HepG2 (cell line): ENCODE measurements at regions not wholly inside any gene's neighbourhood (a gene's known extent, or its start where the extent isn't known, plus 50 kb on each side); places are given as distances from the start of the nearest gene placed in this dataset.

Source experiments
- ATAC-seq: fragments of 200-7000 bp; cut with Tn5 transposase; 3 replicates; pipeline ENCODE4 v1.9.1; 2020; ENCODE audit warnings: mild to moderate bottlenecking, moderate library complexity
- BruUV-seq: library from RNA; stranded (reverse); fragments of 400-500 nt; replicated peaks from 2 replicates; lab custom pipeline; 2021; lab: Mats Ljungman, UMichigan
- CTCF ChIA-PET: fragments of 300-600 bp; formaldehyde crosslinking; extraction: SDS; loops from one replicate; lab custom pipeline; 2021; ENCODE audit warnings: low total read pairs, inconsistent platforms, low intra/inter-chr PET ratio; lab: Yijun Ruan, JAX
- POLR2A ChIA-PET: fragments of 350-600 bp; sonication (Branson Sonifier 250); formaldehyde crosslinking; loops from one replicate; lab custom pipeline; 2020; ENCODE audit warnings: antibody characterized with exemption, inconsistent platforms; lab: Yijun Ruan, JAX
- DNase-seq: peaks from one replicate; pipeline ENCODE4 v3.0.0-alpha.2; 2015; ENCODE audit warnings: low spot score
- FAIRE-seq: peaks from 3 replicates; lab custom pipeline; 2011; peaks lifted over from hg19 to GRCh38; lab: Jason Lieb, UNC
- H2AFZ ChIP-seq: one replicate; pipeline ENCODE4 v1.6.1; 2011; ENCODE audit warnings: low read length, inconsistent platforms
- H3K27ac ChIP-seq: fragments of 300-600 bp; 3 replicates; pipeline ENCODE4 v1.8.0; 2011; ENCODE audit warnings: mixed run types, mild to moderate bottlenecking, mixed read lengths, low read length, inconsistent platforms; ENCODE audit not compliant: insufficient read depth; ENCODE audit errors: extremely low read length
- H3K27me3 ChIP-seq, 2 experiments: fragments of 200-600 bp in 1 of 2; 2 replicates in 1 of 2; 3 replicates in 1 of 2; pipeline versions ENCODE4 v1.6.0 to v1.8.0; 2011; ENCODE audit warnings: low read length in 2 of 2, mild to moderate bottlenecking in 2 of 2, moderate library complexity in 2 of 2, inconsistent platforms in 1 of 2; ENCODE audit not compliant: insufficient read depth in 2 of 2, control insufficient read depth in 1 of 2
- H3K36me3 ChIP-seq, 2 experiments: fragments of 200-600 bp in 1 of 2; replicated peaks in 1 of 2; 2 replicates in 1 of 2; 3 replicates in 1 of 2; pipeline versions ENCODE4 v1.5.1 to v1.8.0; 2011; ENCODE audit warnings: low read length in 2 of 2, inconsistent platforms in 1 of 2; ENCODE audit not compliant: insufficient read depth in 2 of 2, control insufficient read depth in 1 of 2
- H3K4me1 ChIP-seq: 2 replicates; pipeline ENCODE4 v1.5.1; 2012; ENCODE audit warnings: low read length, inconsistent platforms; ENCODE audit not compliant: insufficient read depth
- H3K4me2 ChIP-seq: 2 replicates; pipeline ENCODE4 v1.6.0; 2011; ENCODE audit warnings: low read depth, low read length, inconsistent platforms
- H3K4me3 ChIP-seq, 3 experiments: fragments of 200-600 bp in 1 of 3; sonication (generic), shearing (Covaris generic) in 1 of 3; replicated peaks in 1 of 3; 2 replicates each; pipeline ENCODE4 v1.5.1; 2011 to 2016; ENCODE audit warnings: low read length in 3 of 3, inconsistent platforms in 2 of 3, low read depth in 2 of 3, mild to moderate bottlenecking in 2 of 3, control low read depth in 1 of 3, mixed read lengths in 1 of 3; ENCODE audit not compliant: insufficient read depth in 1 of 3
- H3K79me2 ChIP-seq: one replicate; pipeline ENCODE4 v1.6.1; 2011; ENCODE audit warnings: low read length, inconsistent platforms; ENCODE audit not compliant: insufficient read depth
- H3K9ac ChIP-seq: 2 replicates; pipeline ENCODE4 v1.6.0; 2011; ENCODE audit warnings: mild to moderate bottlenecking, low read depth, low read length, inconsistent platforms; ENCODE audit not compliant: insufficient read depth
- H3K9me3 ChIP-seq: 2 replicates; pipeline ENCODE4 v1.5.1; 2012; ENCODE audit warnings: mild to moderate bottlenecking, low read length
- H4K20me1 ChIP-seq: 2 replicates; pipeline ENCODE4 v1.6.0; 2011; ENCODE audit warnings: inconsistent platforms, mild to moderate bottlenecking, low read length, moderate library complexity; ENCODE audit not compliant: insufficient read depth
- HOXA3 ChIP-seq: sonication (generic); formaldehyde crosslinking; IDR thresholded peaks from 2 replicates; pipeline ENCODE4 v1.5.0; 2020; ENCODE audit warnings: missing genetic modification reagents
- POLR2A ChIP-seq, 2 experiments: IDR thresholded peaks; 2 replicates each; pipeline ENCODE4 v1.6.1; 2011; ENCODE audit warnings: low read depth in 2 of 2, low read length in 2 of 2, mild to moderate bottlenecking in 1 of 2, moderate library complexity in 1 of 2; ENCODE audit not compliant: insufficient read depth in 1 of 2
- RFXANK ChIP-seq: IDR thresholded peaks from 2 replicates; pipeline ENCODE4 v1.6.1; 2016
- ZC3H4 ChIP-seq: sonication (generic); formaldehyde crosslinking; IDR thresholded peaks from 2 replicates; pipeline ENCODE4 v1.4.0; 2020; ENCODE audit warnings: missing genetic modification reagents, borderline replicate concordance
- ZNF343 ChIP-seq: sonication (generic); formaldehyde crosslinking; IDR thresholded peaks from 2 replicates; pipeline ENCODE4 v1.4.0; 2020; ENCODE audit warnings: mild to moderate bottlenecking, missing genetic modification reagents
- ZNF572 ChIP-seq: sonication (generic); formaldehyde crosslinking; IDR thresholded peaks from 2 replicates; pipeline ENCODE4 v1.5.1; 2020; ENCODE audit warnings: mild to moderate bottlenecking, missing genetic modification reagents
- WGBS: methylation state at CpG from one replicate; pipeline ENCODE4 v1.1.6; 2017; ENCODE audit warnings: low lambda C conversion rate; 5-methylcytosine and 5-hydroxymethylcytosine counted together
- in situ Hi-C: cut with HindIII; loops from 2 replicates; pipeline ENCODE4 v1.10.0; 2017; ENCODE audit warnings: low pct_unique_long_range_greater_than_20kb; ENCODE audit not compliant: extremely low pct_ligation_motif_present
- intact Hi-C: fragments of 100-400 bp; cut with micrococcal nuclease; formaldehyde crosslinking; loops from one replicate; pipeline ENCODE4 v1.10.0; 2022; ENCODE audit not compliant: unreplicated experiment
- TF ChIP-seq, protein P1 (sequence below): IDR thresholded peaks from 2 replicates; pipeline ENCODE4 v1.6.1; 2016; ENCODE audit warnings: mild to moderate bottlenecking, missing biosample characterization, missing genetic modification reagents
- TF ChIP-seq, protein P2 (sequence below): IDR thresholded peaks from 2 replicates; pipeline ENCODE4 v1.6.1; 2016
- TF ChIP-seq, protein P3 (sequence below), 2 experiments: sonication (generic) in 1 of 2; formaldehyde crosslinking in 1 of 2; IDR thresholded peaks; 2 replicates each; pipeline versions ENCODE4 v1.4.0 to v1.6.1; 2016 to 2020; ENCODE audit warnings: borderline replicate concordance in 1 of 2, low read depth in 1 of 2, mild to moderate bottlenecking in 1 of 2, missing genetic modification reagents in 1 of 2

DNA sequence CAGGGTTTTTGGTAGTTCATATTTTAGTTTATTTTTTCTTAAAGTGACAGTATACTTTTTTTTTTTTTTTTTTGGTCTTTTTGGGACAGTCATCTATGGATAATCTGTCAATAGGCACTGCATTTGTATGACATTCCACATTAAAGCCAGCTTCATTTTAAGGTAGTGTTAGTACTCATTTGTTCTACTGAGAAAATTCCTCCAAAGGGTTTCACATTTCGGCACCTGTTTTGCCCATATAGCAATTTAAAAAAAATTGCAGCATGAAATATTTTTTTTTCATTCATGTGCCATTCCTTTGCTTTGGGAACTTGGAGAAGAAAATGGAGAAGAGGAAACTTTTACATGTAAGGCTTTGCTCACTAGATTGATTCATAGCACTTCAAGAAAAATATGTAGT, 276.3 kb upstream of the TCF4 start:
- intact Hi-C loops = no loop called here
- no peak overlapping the region for H3K4me3 ChIP-seq
- H3K27me3 ChIP-seq = no peaks in the 10 kb centered on the region
- no peak overlapping the region for H2AFZ ChIP-seq
- no peak overlapping the region for H3K9ac ChIP-seq
- H3K4me1 ChIP-seq = no peaks in the 10 kb centered on the region
- H3K4me2 ChIP-seq = no peak overlapping the region
- POLR2A ChIA-PET = no interaction called here
- H4K20me1 ChIP-seq = no peaks in the 10 kb centered on the region
- FAIRE-seq = no peak
- no peaks in the 10 kb centered on the region for H3K79me2 ChIP-seq
- DNase-seq = no peak
- no TSS peak for BruUV-seq
- ATAC-seq = no peak
- CTCF ChIA-PET = no interaction called here
- WGBS = 3% methylated on average over 1 of the region's 1 CpG
- H3K27ac ChIP-seq = no peak overlapping the region
- TF ChIP-seq HOXA3 (no peak), ZNF343 (no peak), RFXANK (CRISPR knock-in tag) (no peak), ZNF572 (CRISPR knock-in tag) (no peak), ZC3H4 (CRISPR knock-in tag) (no peak), POLR2A (IDR thresholded peaks at IDR 0.05; ENCODE audit: insufficient read depth in 1 of 2, low read depth in 2 of 2, low read length in 2 of 2) (no peak)
- TF ChIP-seq, protein P1, sequence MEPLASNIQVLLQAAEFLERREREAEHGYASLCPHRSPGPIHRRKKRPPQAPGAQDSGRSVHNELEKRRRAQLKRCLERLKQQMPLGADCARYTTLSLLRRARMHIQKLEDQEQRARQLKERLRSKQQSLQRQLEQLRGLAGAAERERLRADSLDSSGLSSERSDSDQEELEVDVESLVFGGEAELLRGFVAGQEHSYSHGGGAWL (CRISPR knock-in tag) = no peak
- TF ChIP-seq, protein P2, sequence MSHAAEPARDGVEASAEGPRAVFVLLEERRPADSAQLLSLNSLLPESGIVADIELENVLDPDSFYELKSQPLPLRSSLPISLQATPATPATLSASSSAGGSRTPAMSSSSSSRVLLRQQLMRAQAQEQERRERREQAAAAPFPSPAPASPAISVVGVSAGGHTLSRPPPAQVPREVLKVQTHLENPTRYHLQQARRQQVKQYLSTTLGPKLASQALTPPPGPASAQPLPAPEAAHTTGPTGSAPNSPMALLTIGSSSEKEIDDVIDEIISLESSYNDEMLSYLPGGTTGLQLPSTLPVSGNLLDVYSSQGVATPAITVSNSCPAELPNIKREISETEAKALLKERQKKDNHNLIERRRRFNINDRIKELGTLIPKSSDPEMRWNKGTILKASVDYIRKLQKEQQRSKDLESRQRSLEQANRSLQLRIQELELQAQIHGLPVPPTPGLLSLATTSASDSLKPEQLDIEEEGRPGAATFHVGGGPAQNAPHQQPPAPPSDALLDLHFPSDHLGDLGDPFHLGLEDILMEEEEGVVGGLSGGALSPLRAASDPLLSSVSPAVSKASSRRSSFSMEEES (CRISPR knock-in tag) = no peak
- TF ChIP-seq, protein P3, sequence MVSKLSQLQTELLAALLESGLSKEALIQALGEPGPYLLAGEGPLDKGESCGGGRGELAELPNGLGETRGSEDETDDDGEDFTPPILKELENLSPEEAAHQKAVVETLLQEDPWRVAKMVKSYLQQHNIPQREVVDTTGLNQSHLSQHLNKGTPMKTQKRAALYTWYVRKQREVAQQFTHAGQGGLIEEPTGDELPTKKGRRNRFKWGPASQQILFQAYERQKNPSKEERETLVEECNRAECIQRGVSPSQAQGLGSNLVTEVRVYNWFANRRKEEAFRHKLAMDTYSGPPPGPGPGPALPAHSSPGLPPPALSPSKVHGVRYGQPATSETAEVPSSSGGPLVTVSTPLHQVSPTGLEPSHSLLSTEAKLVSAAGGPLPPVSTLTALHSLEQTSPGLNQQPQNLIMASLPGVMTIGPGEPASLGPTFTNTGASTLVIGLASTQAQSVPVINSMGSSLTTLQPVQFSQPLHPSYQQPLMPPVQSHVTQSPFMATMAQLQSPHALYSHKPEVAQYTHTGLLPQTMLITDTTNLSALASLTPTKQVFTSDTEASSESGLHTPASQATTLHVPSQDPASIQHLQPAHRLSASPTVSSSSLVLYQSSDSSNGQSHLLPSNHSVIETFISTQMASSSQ (IDR thresholded peaks at IDR 0.05; ENCODE audit: low read depth) = no peak
- TF ChIP-seq, protein P3 (CRISPR knock-in tag; IDR thresholded peaks at IDR 0.05; ENCODE audit: borderline replicate concordance) = no peak
- no peaks in the 10 kb centered on the region; the same call in 1 of the 2 replicates for H3K9me3 ChIP-seq
- in situ Hi-C loops = no loop called here
- H3K36me3 ChIP-seq = no peaks in the 10 kb centered on the region
